ENCODE measurements at regions not wholly inside any gene's neighbourhood (a gene's known extent, or its start where the extent isn't known, plus 50 kb on each side); places are given as distances from the start of the nearest gene placed in this dataset.

DNA sequence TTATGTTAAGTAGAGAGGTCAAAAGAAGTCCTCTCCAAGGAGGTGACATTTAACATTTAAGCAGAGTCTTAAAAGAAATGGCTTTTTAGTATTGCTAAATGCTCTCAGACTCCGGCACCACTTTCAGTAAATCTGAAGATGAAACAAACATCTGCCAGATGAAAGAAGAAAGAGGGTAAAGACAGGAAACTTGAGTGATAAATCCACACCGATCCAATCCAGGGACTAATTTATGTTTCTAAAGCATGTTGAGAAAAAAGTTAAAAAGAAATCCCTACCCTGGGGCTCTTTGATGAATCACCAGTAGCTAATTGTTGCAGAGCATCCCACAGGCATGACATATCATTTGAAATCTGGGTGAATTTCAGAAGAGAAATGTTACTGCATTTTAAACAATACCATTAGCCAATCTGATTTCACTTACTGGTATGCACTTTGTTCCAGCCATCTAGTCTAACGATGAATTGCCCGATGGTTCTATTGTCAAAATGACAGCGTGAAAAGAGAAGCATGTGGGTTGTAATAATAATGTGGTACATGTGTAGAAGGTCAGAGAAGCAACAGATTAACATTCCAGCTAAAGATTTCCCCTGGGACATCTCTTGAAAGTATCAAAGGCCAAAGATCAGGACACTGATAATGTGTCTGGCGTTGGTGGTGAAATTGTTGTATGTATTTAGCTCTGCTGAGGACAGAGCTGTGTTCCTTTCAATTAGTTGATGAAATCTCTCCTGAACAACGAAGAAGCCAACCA, 485.7 kb downstream of the CSNK1G3 start:
- ChIA-PET POLR2A (ENCODE audit: partially characterized antibody) (no interaction called here), CTCF (ENCODE audit: partially characterized antibody) (no interaction called here)
- H3K56ac ChIP-seq (replicated peaks; ENCODE audit: insufficient read length, low read depth, low read length), result no peak overlapping the region
- no peak overlapping the region for H3K4me3 ChIP-seq (ENCODE audit: extremely low read depth in 1 of 4, insufficient read depth in 2 of 4, low read depth in 3 of 4, low read length in 4 of 4)
- no peak overlapping the region for H2AK5ac ChIP-seq (ENCODE audit: low read depth, low read length)
- 0 out of 7 replicates have a peak, but pooled peaks cover 0 to 2% (median 0%) of the 10 kb centered on the region in 4 experiments for H3K4me1 ChIP-seq (replicated peaks in 1 of 4; ENCODE audit: control insufficient read depth in 3 of 4, insufficient read depth in 4 of 4, low read length in 3 of 4)
- no peak overlapping the region for H4K5ac ChIP-seq (ENCODE audit: insufficient read length, low read depth, low read length)
- 77% methylated on average over 7 of the region's 7 CpGs; no CpG with 5 or more reads in 1 of the 2 experiments for WGBS, 2 experiments (ENCODE audit: extremely low coverage in 1 of 2, insufficient coverage in 1 of 2, insufficient read length in 1 of 2, insufficient replicate concordance in 2 of 2, low coverage in 1 of 2, low lambda C conversion rate in 2 of 2, missing lambda C conversion rate in 1 of 2)
- DNase-seq (ENCODE audit: low read depth in 1 of 2, low spot score in 2 of 2), result no peak
- H3K14ac ChIP-seq (ENCODE audit: insufficient read length), result no peak overlapping the region
- H3K23me2 ChIP-seq (ENCODE audit: low read depth, low read length), result no peaks in the 10 kb centered on the region
- H2BK12ac ChIP-seq (ENCODE audit: low read depth, low read length), result no peak overlapping the region
- no peak for TF ChIP-seq SIX5 (IDR thresholded peaks at IDR 0.05; ENCODE audit: low read depth, low read length)
- TF ChIP-seq TEAD4 (IDR thresholded peaks at IDR 0.05; ENCODE audit: low read depth, low read length), result no peak
- TF ChIP-seq SP4 (IDR thresholded peaks at IDR 0.05; ENCODE audit: low read length), result no peak
- TF ChIP-seq FOSL1 (IDR thresholded peaks at IDR 0.05; ENCODE audit: insufficient read depth, low read depth, low read length), result no peak
- TF ChIP-seq SRF (IDR thresholded peaks at IDR 0.05; ENCODE audit: low read depth, low read length), result no peak
- TF ChIP-seq POLR2AphosphoS5 (IDR thresholded peaks at IDR 0.05; ENCODE audit: low read depth, low read length), result no peak
- no peak for TF ChIP-seq HDAC2 (IDR thresholded peaks at IDR 0.05; ENCODE audit: borderline replicate concordance in 1 of 2, low read depth in 2 of 2, low read length in 2 of 2)
- no peak overlapping the region for H3K23ac ChIP-seq (ENCODE audit: insufficient read length)
- no peak overlapping the region for H4K91ac ChIP-seq (replicated peaks; ENCODE audit: insufficient read length, low read length)
- H3K4me2 ChIP-seq (ENCODE audit: insufficient read depth in 1 of 2, low read depth in 2 of 2, low read length in 2 of 2), result no peak overlapping the region
- H4K8ac ChIP-seq (ENCODE audit: extremely low read depth, insufficient read depth, low read length), result no peak overlapping the region
- no peaks in the 10 kb centered on the region for H3K79me1 ChIP-seq (ENCODE audit: low read depth, low read length)
- no peak overlapping the region for H2BK15ac ChIP-seq (ENCODE audit: low read length)
- no peaks in the 10 kb centered on the region for H3K79me2 ChIP-seq (ENCODE audit: control insufficient read depth in 1 of 2, insufficient read depth in 2 of 2, low read length in 2 of 2)
- H3K27me3 ChIP-seq (replicated peaks in 1 of 4; ENCODE audit: control insufficient read depth in 3 of 4, extremely low read depth in 1 of 4, insufficient read depth in 3 of 4, low read length in 3 of 4), result no peaks in the 10 kb centered on the region
- no peak overlapping the region for H2BK120ac ChIP-seq (replicated peaks; ENCODE audit: low read depth, low read length)
- H2AFZ ChIP-seq (ENCODE audit: low read length), result no peak overlapping the region
- FAIRE-seq, result no peak
- no peak overlapping the region for H3K27ac ChIP-seq (ENCODE audit: low read depth, low read length)
- H3K9me3 ChIP-seq (ENCODE audit: insufficient read depth in 2 of 2, low read depth in 1 of 2, low read length in 1 of 2), result no peaks in the 10 kb centered on the region
- no peak overlapping the region for H2BK5ac ChIP-seq (ENCODE audit: low read depth, low read length)
- no peak overlapping the region for H2BK20ac ChIP-seq (ENCODE audit: low read length)
- H3K36me3 ChIP-seq (ENCODE audit: control insufficient read depth in 2 of 4, insufficient read depth in 4 of 4, low read length in 3 of 4), result no peaks in the 10 kb centered on the region
- H3K9ac ChIP-seq (replicated peaks in 1 of 4; ENCODE audit: extremely low read depth in 1 of 4, low read depth in 3 of 4, low read length in 3 of 4), result no peak overlapping the region
- no peak overlapping the region for H3K4ac ChIP-seq (replicated peaks; ENCODE audit: insufficient read length, low read depth, low read length)
- no peaks in the 10 kb centered on the region for H4K20me1 ChIP-seq (replicated peaks in 1 of 2; ENCODE audit: control insufficient read depth in 1 of 2, insufficient read depth in 2 of 2, low read length in 2 of 2)
- H3K18ac ChIP-seq (ENCODE audit: extremely low read depth, low read length), result no peak overlapping the region

Measured in H1 (cell line).